ENCODE measurements at regions not wholly inside any gene's neighbourhood (a gene's known extent, or its start where the extent isn't known, plus 50 kb on each side); places are given as distances from the start of the nearest gene placed in this dataset.

DNA sequence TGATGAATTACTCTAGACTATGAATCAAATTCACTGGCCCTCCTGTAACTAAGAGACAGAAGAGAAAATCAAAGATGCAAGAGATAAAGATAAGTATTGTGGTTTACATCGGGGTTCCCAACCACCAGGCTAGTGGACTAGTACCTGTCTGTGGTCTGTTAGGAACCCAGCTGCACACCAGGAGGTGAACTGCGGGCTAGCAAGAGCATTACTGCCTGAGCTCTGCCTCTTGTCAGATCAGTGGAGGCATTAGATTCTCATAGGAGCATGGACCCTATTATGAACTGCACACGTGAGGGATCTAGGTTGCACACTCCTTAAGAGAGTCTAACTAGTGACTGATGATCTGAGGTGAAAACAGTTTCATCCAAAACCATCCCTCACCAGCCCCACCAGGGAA, 58.9 kb upstream of the DUSP10 start:
- no peak overlapping the region for H2BK120ac ChIP-seq (ENCODE audit: low read depth, low read length)
- H3K14ac ChIP-seq (ENCODE audit: low read length in 2 of 2), result no peak overlapping the region
- no peak overlapping the region for H2AFZ ChIP-seq (ENCODE audit: low read depth, low read length)
- peak overlapping the region in 1 of 2 experiments; percentile 86 for H2BK12ac ChIP-seq (ENCODE audit: low read length in 2 of 2)
- H3K9me3 ChIP-seq (ENCODE audit: control insufficient read depth, low read length), result peaks cover 3% of the 10 kb centered on the region
- no peak overlapping the region for H2BK5ac ChIP-seq (ENCODE audit: low read depth, low read length, poor library complexity, severe bottlenecking)
- H3K36me3 ChIP-seq (ENCODE audit: control insufficient read depth in 1 of 2, insufficient read depth in 2 of 2, low read depth in 1 of 2, low read length in 2 of 2), result no peaks in the 10 kb centered on the region
- H3K4me2 ChIP-seq (ENCODE audit: low read length, poor library complexity, severe bottlenecking), result no peak overlapping the region
- H3K79me1 ChIP-seq (replicated peaks; ENCODE audit: low read length, poor library complexity, severe bottlenecking), result no peaks in the 10 kb centered on the region
- peak overlapping the region; percentile 54 for H2BK15ac ChIP-seq (ENCODE audit: low read depth, poor library complexity, severe bottlenecking)
- no peak overlapping the region for H3K23ac ChIP-seq (ENCODE audit: low read length in 2 of 2)
- peak overlapping the region in 1 of 2 experiments; percentile 41 for H3K4ac ChIP-seq (ENCODE audit: low read depth in 1 of 2, low read length in 2 of 2)
- DNase-seq, result no peak
- no peak overlapping the region for H4K8ac ChIP-seq (ENCODE audit: low read length)
- H3K27me3 ChIP-seq (ENCODE audit: control insufficient read depth in 1 of 2, insufficient read depth in 1 of 2, low read length in 2 of 2), result no peaks in the 10 kb centered on the region
- WGBS, result 96% methylated on average over 3 of the region's 3 CpGs
- H3K9ac ChIP-seq (ENCODE audit: low read length), result no peak overlapping the region
- H3K4me1 ChIP-seq (ENCODE audit: control insufficient read depth, insufficient read depth, low read depth, low read length), result no peaks in the 10 kb centered on the region
- no peak overlapping the region for H2AK5ac ChIP-seq (ENCODE audit: low read length, severe bottlenecking)
- no peak overlapping the region for H3K27ac ChIP-seq (ENCODE audit: low read length, poor library complexity, severe bottlenecking)
- H4K91ac ChIP-seq (ENCODE audit: low read length), result no peak overlapping the region
- no peak overlapping the region for H3K4me3 ChIP-seq (ENCODE audit: insufficient read depth in 1 of 2, low read depth in 1 of 2, low read length in 2 of 2)
- peak overlapping the region; percentile 1 to 70 for H3K18ac ChIP-seq (ENCODE audit: low read depth in 1 of 2, low read length in 2 of 2)

GRCh38 chr1:221797506-221797905, 55.6 kb upstream of the DUSP10 start:
- no peak overlapping the region for H2AK5ac ChIP-seq (ENCODE audit: low read length, severe bottlenecking)
- H3K18ac ChIP-seq (ENCODE audit: low read depth in 1 of 2, low read length in 2 of 2), result no peak overlapping the region
- H3K9me3 ChIP-seq (ENCODE audit: control insufficient read depth, low read length), result peaks cover 3% of the 10 kb centered on the region
- H3K9ac ChIP-seq (ENCODE audit: low read length), result no peak overlapping the region
- peaks cover 2% of the 10 kb centered on the region for H3K4me1 ChIP-seq (ENCODE audit: control insufficient read depth, insufficient read depth, low read depth, low read length)
- H3K23ac ChIP-seq (ENCODE audit: low read length in 2 of 2), result no peak overlapping the region
- H3K27me3 ChIP-seq (ENCODE audit: control insufficient read depth in 1 of 2, insufficient read depth in 1 of 2, low read length in 2 of 2), result no peaks in the 10 kb centered on the region
- no peak overlapping the region for H2BK12ac ChIP-seq (ENCODE audit: low read length in 2 of 2)
- H2BK5ac ChIP-seq (ENCODE audit: low read depth, low read length, poor library complexity, severe bottlenecking), result no peak overlapping the region
- no peak overlapping the region for H4K8ac ChIP-seq (ENCODE audit: low read length)
- H3K27ac ChIP-seq (ENCODE audit: low read length, poor library complexity, severe bottlenecking), result no peak overlapping the region
- no peak overlapping the region for H4K91ac ChIP-seq (ENCODE audit: low read length)
- H3K4me2 ChIP-seq (ENCODE audit: low read length, poor library complexity, severe bottlenecking), result no peak overlapping the region
- H3K36me3 ChIP-seq (ENCODE audit: control insufficient read depth in 1 of 2, insufficient read depth in 2 of 2, low read depth in 1 of 2, low read length in 2 of 2), result no peaks in the 10 kb centered on the region
- H3K4me3 ChIP-seq (ENCODE audit: insufficient read depth in 1 of 2, low read depth in 1 of 2, low read length in 2 of 2), result no peak overlapping the region
- no peak overlapping the region for H2BK15ac ChIP-seq (ENCODE audit: low read depth, poor library complexity, severe bottlenecking)
- H2AFZ ChIP-seq (ENCODE audit: low read depth, low read length), result no peak overlapping the region
- no peak overlapping the region for H3K4ac ChIP-seq (ENCODE audit: low read depth in 1 of 2, low read length in 2 of 2)
- no peaks in the 10 kb centered on the region for H3K79me1 ChIP-seq (replicated peaks; ENCODE audit: low read length, poor library complexity, severe bottlenecking)
- no peak for DNase-seq
- no peak overlapping the region for H2BK120ac ChIP-seq (ENCODE audit: low read depth, low read length)
- H3K14ac ChIP-seq (ENCODE audit: low read length in 2 of 2), result no peak overlapping the region

GRCh38 chr1:221796700-221797099, 54.8 kb upstream of the DUSP10 start:
- H4K91ac ChIP-seq (ENCODE audit: low read length), result no peak overlapping the region
- no peak overlapping the region for H3K27ac ChIP-seq (ENCODE audit: low read length, poor library complexity, severe bottlenecking)
- no peaks in the 10 kb centered on the region for H3K36me3 ChIP-seq (ENCODE audit: control insufficient read depth in 1 of 2, insufficient read depth in 2 of 2, low read depth in 1 of 2, low read length in 2 of 2)
- no peak overlapping the region for H3K9ac ChIP-seq (ENCODE audit: low read length)
- H2BK120ac ChIP-seq (ENCODE audit: low read depth, low read length), result no peak overlapping the region
- H4K8ac ChIP-seq (ENCODE audit: low read length), result no peak overlapping the region
- no peak overlapping the region for H2BK12ac ChIP-seq (ENCODE audit: low read length in 2 of 2)
- H3K27me3 ChIP-seq (ENCODE audit: control insufficient read depth in 1 of 2, insufficient read depth in 1 of 2, low read length in 2 of 2), result no peaks in the 10 kb centered on the region
- H3K14ac ChIP-seq (ENCODE audit: low read length in 2 of 2), result no peak overlapping the region
- peaks cover 3% of the 10 kb centered on the region for H3K9me3 ChIP-seq (ENCODE audit: control insufficient read depth, low read length)
- H2AFZ ChIP-seq (ENCODE audit: low read depth, low read length), result no peak overlapping the region
- WGBS, result 92% methylated on average over 2 of the region's 2 CpGs
- no peak overlapping the region for H3K4me3 ChIP-seq (ENCODE audit: insufficient read depth in 1 of 2, low read depth in 1 of 2, low read length in 2 of 2)
- H2BK5ac ChIP-seq (ENCODE audit: low read depth, low read length, poor library complexity, severe bottlenecking), result no peak overlapping the region
- DNase-seq, result no peak
- H3K18ac ChIP-seq (ENCODE audit: low read depth in 1 of 2, low read length in 2 of 2), result no peak overlapping the region
- H2AK5ac ChIP-seq (ENCODE audit: low read length, severe bottlenecking), result no peak overlapping the region
- no peaks in the 10 kb centered on the region for H3K79me1 ChIP-seq (replicated peaks; ENCODE audit: low read length, poor library complexity, severe bottlenecking)
- no peak overlapping the region for H3K4me2 ChIP-seq (ENCODE audit: low read length, poor library complexity, severe bottlenecking)
- no peak overlapping the region for H3K4ac ChIP-seq (ENCODE audit: low read depth in 1 of 2, low read length in 2 of 2)
- H3K23ac ChIP-seq (ENCODE audit: low read length in 2 of 2), result no peak overlapping the region
- peaks cover 2% of the 10 kb centered on the region for H3K4me1 ChIP-seq (ENCODE audit: control insufficient read depth, insufficient read depth, low read depth, low read length)
- no peak overlapping the region for H2BK15ac ChIP-seq (ENCODE audit: low read depth, poor library complexity, severe bottlenecking)

DNA sequence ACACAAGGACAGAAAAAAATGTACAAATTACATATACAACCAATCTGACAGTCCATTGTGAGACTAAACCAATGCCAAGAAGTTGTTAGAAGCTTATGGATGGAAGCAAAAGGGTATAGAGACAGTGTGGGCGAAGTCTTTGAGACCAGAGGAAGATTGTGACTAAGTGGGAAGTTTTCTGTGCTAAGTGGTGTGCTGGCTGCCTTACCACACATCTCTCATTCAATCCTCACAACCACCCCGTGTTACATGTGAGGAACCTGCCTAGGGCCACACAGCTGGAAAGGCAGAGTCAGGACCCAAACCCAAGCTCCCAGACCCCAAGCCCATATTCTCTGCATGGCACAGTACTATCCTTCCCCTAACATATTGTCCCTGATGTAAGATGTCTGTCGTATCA, 53.5 kb upstream of the DUSP10 start:
- Histone ChIP-seq H3K18ac (ENCODE audit: low read depth in 1 of 2, low read length in 2 of 2) (no peak overlapping the region), H2AK5ac (ENCODE audit: low read length, severe bottlenecking) (no peak overlapping the region), H2BK5ac (ENCODE audit: low read depth, low read length, poor library complexity, severe bottlenecking) (no peak overlapping the region), H3K79me1 (replicated peaks; ENCODE audit: low read length, poor library complexity, severe bottlenecking) (no peaks in the 10 kb centered on the region), H2BK12ac (ENCODE audit: low read length in 2 of 2) (no peak overlapping the region), H3K4ac (ENCODE audit: low read depth in 1 of 2, low read length in 2 of 2) (no peak overlapping the region), H3K23ac (ENCODE audit: low read length in 2 of 2) (no peak overlapping the region), H2BK15ac (ENCODE audit: low read depth, poor library complexity, severe bottlenecking) (no peak overlapping the region), H3K4me1 (ENCODE audit: control insufficient read depth, insufficient read depth, low read depth, low read length) (peaks cover 2% of the 10 kb centered on the region), H3K14ac (ENCODE audit: low read length in 2 of 2) (no peak overlapping the region), H3K9ac (ENCODE audit: low read length) (no peak overlapping the region), H3K4me3 (ENCODE audit: insufficient read depth in 1 of 2, low read depth in 1 of 2, low read length in 2 of 2) (no peak overlapping the region), H3K4me2 (ENCODE audit: low read length, poor library complexity, severe bottlenecking) (no peak overlapping the region), H4K91ac (ENCODE audit: low read length) (no peak overlapping the region), H4K8ac (ENCODE audit: low read length) (no peak overlapping the region), H3K27me3 (ENCODE audit: control insufficient read depth in 1 of 2, insufficient read depth in 1 of 2, low read length in 2 of 2) (no peaks in the 10 kb centered on the region), H2AFZ (ENCODE audit: low read depth, low read length) (no peak overlapping the region), H3K27ac (ENCODE audit: low read length, poor library complexity, severe bottlenecking) (no peak overlapping the region), H2BK120ac (ENCODE audit: low read depth, low read length) (no peak overlapping the region), H3K36me3 (ENCODE audit: control insufficient read depth in 1 of 2, insufficient read depth in 2 of 2, low read depth in 1 of 2, low read length in 2 of 2) (no peaks in the 10 kb centered on the region), H3K9me3 (ENCODE audit: control insufficient read depth, low read length) (peaks cover 3% of the 10 kb centered on the region)
- no peak for DNase-seq
- 71% methylated on average over 1 of the region's 3 CpGs for WGBS

Data from mesenchymal stem cell (in vitro differentiated cells and primary cell).